GM21737 (cell line): ENCODE measurements at regions not wholly inside any gene's neighbourhood (a gene's known extent, or its start where the extent isn't known, plus 50 kb on each side); places are given as distances from the start of the nearest gene placed in this dataset.
"Not testable (repeated sequence)": the region's sequence is repeated elsewhere in the genome, so short reads cannot be mapped to it uniquely, and the experiment has no call there.

Experiments used
- ATAC-seq: cut with Tn5 transposase; IDR thresholded peaks from one replicate; pipeline ENCODE4 v1.9.1; 2021; ENCODE audit warnings: mild to moderate bottlenecking, moderate library complexity; ENCODE audit not compliant: unreplicated experiment

DNA sequence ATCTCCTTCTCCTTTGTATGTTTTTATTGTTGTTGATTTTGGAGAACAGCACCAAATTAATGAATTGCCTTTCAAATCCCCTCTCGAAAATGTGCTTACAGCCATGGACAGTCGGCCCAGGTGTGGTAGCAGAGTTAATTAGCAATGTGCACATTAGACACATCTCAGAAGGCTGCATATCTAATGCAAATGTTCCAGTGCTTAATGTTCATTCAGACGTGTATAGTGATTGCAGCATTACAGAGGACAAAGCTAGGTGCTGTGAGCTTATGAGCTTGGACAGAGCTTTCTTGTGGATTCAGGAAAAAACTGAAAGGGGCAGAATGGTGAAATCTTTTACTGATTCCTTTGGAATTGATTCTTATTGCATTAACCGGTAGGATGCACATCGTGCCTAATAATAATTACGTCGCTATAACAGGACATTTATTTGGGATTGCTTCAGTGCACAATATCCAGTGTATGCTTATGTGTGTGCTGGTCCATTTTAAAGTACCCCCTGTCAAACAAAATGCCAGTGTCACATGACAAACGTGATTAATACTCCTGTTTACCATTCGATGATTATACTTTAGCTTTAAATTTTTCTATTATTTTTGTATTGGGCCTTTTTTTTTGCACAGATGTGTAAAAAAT, 552.9 kb upstream of the EPHA5 start:
- no peak for ATAC-seq

DNA sequence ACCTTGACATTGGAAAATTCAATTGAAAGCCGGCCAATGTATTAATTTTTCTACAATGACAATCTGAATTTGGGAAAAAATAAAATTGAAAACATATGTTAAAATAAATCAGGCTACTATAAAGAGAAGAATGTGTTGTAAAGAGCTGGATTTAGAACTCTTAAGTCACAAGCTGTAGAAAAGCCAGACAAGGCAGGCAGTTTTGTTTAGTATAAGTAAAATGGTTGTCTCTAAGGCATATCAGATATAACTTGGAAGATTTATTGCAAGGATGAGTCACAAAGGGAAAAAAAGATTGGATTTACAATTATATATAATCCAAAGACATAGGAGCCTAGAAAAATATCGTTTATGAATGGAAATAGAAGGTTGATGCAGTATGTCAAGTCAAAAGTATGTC, 549.1 kb upstream of the EPHA5 start:
- no peak for ATAC-seq

DNA sequence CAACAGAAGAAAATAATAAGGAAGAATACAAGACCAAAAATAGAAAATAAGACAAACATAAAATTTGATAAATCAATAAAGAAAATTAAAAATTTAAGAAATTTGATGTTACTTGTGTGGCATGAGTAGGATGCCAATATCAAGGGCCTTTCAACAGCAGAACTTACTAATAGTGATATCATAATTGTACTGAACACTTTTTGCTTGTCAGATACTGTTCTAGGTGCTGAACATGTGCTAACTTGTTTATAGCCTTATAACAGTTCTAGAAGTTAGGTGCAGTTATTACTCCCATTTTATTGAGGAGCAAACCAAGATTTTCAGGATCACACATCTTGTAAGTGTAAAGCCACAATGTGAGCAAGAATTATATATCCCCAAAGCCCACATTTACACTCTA, 546.0 kb upstream of the EPHA5 start:
- no peak for ATAC-seq

DNA sequence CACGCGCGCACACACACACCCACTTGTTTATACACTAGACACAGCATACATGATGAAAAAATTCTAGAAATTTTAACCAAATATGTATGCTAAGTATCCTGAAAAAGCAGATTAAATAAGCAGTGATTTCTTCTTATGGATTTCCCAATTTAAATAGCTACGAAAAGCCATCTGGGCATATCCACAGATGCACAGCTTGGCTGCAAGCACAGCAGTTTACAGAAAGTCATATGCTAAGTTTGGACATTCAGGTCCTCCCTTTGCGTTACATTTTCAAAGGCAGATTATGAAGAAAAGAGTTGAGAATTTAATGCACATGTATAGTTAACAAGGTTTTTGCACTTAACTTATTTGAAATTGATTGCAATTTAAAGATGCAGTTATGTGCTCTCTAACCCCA, 542.2 kb upstream of the EPHA5 start:
- ATAC-seq: no peak

DNA sequence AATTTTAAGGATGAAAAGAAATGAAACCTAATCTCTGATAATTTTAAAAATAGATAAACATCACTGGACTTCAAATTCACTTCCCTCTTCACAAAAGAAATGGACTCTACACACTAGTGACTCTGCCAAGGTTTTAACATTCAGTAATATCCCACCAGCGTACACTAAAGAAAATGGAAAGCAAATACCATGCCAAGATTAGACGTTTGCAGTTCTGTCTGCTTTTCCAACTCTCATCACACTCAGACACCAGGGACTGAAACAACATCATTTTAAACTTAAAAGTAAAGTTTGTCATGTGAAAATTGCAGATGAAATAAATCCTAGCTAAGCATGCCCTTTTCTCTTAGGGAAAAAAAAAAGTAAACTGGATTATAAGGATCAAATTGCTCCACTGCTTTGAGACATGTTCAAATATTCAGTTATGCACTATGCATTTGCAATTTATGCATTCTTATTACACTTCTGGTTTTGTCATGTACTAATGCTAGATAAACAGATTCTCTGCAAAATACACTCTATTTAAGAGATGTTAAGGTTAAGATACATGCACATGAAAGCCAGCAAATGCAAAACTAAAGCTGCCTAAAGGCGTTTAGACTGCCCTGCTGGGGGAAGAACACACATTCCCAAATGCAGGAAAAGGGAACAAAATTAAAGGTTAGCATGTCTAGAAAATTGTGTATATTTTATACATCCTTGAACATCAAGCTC, 534.4 kb upstream of the EPHA5 start:
- ATAC-seq: no peak

DNA sequence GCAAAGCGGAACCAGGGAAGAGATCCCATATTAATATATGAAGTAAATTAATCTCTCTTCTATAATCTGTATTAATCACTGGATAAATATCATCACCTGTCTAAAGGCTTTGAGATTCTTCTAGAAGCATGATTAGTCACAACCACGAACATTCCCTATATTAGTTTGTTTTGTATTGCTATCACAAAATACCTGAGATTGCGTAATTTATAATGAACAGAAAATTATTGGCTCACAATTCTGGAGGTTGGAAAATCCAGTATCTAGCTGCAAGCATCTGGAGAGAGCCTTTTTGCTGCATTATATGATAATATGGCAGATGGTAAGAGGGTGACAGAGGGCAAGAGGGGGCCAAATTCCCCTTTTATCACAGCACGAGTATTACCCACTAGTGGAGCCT, 532.6 kb upstream of the EPHA5 start:
- ATAC-seq: no peak

DNA sequence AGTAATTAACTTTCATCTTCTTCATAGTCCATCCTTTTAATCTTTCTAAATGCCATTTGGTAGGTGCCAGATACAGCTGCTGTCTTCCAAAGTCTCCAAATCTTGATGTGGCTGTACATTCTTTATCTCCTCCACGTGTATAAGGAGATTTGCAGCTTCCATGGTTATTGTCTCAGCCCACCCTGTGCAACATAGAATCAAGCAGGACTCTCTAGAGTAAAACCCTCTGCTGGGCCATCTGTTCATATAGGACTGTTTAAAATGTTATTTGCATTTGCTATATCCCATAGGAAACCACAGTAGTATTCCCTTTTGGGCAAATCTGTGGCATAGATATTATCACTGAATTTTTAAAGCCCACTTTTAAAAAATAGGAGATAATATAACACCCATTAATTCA, 527.2 kb upstream of the EPHA5 start:
- ATAC-seq: no peak

DNA sequence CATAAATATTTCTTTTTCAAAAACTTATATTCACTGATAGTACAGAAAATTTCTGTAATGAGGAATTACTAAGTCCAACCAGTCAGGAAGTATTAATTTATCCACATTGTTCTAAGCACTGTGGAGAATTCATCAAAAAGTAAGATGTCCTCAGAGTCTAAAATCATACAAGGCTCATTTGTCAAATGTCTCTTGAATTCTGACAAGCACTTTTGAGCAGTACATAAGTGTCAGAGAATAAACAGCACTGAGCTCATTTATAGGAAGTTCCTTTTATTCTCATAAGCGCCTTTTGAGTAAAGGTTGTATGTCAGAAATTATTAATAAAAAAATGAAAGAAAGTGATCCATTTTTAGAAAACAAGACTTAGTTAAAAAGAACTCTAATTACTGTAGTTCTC, 523.2 kb upstream of the EPHA5 start:
- no peak for ATAC-seq

DNA sequence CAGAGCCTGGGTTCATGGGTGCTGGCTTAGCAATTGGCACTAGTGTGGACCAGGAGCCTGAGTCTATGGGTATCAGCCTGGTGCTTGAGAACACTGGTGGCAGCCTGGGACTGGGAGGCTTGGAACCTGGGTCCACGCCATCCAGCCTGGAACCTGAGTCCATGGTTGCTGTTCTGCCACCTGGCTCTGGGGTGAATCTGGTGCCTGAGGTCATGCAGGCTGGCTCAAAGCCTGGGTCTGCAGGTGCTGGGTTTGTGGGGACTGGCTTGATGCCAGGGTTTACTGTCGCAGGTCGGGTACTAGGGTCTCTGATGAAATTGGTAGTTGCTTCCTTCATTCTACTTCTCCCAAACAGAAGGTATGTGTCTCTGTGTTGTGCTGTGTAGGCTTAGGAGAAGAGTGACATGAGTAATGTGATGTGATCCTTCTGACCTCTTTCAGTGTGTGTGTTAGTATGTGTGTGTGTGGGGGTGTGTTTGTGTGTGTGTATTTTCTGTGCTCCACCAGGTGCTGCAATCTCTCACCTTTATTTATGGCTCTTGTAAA, 517.0 kb upstream of the EPHA5 start:
- no peak for ATAC-seq

DNA sequence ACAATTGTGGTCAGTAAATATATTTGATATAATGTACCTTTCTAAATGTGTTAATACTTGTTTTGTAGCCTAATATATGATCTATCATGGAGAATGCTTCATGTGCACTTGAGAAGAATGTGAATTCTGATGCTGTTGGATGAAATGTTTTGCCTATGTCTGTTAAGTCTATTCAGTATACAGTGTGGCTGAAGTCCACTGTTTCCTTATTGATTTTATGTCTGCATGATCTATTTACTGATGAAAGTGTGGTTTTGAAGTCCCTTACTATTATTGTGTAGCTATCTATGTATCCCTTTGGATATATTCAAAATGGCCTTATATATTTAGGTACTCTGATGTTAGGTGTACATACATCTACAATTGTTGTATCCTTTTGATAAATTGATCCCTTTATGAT, 515.8 kb upstream of the EPHA5 start:
- ATAC-seq: no peak

DNA sequence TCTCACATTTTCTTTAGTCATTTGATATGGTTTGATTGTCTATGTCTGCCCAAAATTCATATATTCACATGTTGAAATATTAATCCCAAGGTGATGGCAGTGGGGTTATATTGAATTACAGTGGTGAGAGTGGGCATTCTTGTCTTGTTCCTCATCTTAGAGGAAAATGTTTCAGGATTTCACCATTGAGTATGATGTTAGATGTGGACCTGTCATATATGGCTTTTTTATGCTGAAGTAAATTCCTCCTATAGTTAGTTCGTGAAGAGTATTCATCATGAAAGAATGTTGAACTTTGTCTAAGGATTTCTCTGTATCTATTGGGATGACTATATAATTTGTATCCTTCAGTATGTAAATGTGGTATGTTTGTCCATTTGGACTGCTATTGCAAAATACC, 512.3 kb upstream of the EPHA5 start:
- ATAC-seq: no peak

DNA sequence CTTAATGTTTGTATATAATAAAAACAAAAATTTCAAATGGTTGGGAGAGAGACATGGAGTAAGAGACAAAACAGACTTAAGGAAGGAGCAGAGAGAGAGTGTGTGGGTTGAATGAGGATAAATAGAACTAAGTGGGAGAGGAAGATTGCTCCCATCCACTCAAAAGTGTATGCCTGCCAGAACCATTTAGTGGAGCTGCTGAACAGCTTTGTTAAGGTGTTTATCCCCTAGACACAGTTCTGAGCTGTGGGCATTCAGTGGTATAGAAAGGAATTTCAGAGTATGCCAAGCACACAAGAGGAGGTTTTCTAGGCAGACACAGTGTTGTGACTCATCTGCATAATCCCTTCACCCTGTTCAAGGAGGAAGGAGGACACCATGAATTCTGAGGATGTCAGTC, 508.6 kb upstream of the EPHA5 start:
- ATAC-seq: no peak

DNA sequence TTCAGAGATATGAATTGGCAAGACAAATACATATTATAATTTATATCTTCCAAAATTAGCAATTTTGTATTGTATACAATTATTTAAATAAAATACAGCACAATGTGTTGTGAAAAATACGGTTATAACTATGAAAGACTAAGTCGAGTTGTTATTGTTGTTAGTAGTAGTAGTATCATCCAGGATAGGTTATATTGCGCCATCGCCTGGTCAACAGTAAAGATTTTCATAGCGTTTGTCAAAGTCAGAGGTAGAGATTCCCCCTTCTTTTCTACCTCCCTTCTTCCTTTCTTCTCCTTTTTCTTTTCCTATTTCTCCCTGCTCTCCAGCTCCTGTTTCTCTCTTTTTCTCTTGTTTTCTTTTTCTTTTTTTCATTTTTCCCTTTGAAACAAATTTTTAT, 499.1 kb upstream of the EPHA5 start:
- no peak for ATAC-seq

DNA sequence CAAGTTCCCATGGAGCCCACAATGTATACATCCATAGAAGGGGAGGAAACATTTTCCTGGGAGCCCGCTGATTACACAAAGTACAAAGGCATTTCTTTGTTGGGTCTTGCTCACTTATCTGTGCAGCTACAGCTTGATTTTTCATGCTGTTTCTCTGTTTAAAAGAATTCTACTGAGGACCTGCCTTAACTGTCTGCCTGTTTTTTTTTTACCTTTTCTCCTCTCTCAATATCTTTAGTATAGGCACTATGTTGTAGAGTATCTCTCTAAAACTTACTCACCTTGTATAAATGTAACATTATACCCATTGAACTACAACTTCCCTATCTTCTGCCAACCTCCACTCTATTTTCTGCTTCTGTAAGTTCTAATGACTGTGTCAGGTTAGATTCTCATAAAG, 494.6 kb upstream of the EPHA5 start:
- ATAC-seq: no peak

DNA sequence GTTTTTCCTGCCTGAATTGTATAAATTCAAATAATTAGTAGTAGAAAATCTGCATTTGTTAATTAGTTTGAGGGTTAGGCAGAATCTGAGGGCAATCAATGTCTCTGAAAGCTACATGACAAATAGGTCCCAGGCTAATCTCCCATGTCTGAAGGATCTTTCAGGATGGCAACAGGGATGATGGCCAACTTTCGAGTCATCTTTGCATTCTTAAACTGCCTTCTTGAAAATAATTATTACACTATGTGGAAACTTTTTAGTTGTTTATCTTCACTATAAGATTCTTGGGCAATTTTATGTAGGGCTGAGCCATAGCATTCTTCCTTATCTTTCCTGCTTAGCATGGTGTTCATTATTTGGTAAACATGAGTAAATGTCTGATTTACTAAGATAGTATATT, 490.3 kb upstream of the EPHA5 start:
- ATAC-seq: no peak

DNA sequence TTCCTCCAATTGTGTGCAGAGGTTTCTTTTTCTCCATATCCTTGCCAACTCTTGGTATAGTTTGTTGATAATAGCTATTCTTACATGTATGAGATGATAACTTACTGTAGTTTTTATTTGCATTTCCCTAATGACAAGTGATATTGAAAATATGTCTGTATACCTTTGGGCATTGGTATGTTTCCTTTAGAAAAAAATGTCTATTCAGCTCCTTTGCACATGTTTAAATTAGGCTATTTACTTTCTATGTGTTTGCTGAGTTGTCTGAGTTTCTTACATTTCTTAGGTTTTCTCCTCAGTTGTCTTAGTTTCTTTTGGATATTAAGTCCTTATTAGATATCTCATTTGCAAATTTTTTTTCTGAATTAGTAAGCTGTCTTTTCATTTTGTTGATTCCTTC, 487.3 kb upstream of the EPHA5 start:
- ATAC-seq: no peak

DNA sequence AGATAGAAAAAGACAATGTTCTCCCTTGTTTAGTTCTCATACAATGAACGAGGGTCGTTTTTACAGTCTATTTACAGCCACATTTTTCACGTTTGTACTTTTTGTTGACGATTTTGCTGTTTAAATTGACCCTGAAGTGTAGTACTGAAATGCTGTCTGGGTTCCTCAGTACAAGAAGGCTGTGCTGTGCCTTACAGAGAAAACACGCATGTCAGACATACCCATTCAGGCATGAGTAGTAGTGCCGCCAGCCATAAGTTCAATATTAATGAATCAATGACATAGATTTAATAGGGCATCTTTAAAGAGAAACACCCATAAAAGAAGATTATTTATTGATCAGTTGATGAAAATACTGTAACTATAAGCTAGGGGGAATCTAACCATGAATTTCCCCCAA, 459.8 kb upstream of the EPHA5 start:
- ATAC-seq: no peak

DNA sequence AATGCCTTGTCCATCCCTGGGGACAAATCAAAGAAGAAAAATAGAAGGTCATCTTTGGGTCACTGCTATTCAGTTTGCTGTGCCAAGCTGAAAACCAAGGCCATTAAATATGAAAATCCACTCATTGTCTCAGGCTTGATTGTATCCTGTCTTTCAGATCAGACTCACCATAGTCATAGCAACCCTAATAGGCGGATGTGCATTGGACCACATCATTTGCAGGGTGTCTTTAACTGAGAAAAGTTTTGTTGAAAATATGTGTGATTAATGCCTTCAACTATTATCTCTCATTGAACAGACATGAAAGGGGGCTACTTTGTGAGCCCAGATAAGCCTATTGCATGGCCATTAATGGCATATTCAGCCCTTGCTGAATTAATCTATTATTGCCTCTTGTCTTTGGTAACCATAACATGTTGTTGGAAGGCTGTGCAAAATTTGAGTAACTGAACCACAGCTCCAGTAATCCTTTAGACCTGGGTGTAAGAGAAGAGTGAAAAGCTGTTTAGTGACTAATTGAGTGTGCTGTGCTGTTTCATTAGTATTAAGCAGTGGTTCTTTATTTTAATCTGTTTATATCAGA, 453.6 kb upstream of the EPHA5 start:
- no peak for ATAC-seq

DNA sequence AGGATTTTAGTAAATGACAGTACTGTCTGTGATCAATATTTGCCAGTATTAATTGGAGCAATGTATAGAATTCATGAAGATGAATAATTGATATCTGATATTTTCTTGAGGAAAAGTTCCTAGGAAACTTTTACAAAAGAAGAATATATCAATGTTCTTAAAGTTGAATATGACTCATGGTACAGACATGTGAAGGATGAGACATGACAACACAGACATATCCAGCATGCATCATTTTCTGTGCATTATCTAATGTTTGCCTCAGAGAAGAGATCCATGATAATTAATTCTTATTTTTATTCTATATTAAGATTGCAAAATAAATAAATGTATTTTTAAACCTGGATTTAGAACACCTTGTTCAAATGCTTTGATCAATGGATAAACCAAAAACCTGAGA, 452.9 kb upstream of the EPHA5 start:
- ATAC-seq: no peak

DNA sequence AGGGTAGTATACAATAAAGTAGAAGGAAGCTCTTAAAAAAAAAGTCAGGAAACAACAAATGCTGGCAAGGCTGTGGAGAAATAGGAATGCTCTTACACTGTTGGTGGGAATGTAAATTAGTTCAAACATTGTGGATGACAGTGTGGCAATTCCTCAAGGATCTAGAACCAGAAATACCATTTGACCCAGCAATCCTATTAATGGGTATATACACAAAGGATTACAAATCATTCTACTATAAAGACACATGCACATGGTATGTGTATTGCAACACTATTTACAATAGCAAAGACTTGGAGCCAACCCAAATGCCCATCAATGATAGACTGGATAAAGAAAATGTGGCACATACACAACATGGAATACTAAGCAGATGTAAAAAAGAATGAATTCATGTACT, 444.9 kb upstream of the EPHA5 start:
- not testable (repeated sequence) for ATAC-seq

DNA sequence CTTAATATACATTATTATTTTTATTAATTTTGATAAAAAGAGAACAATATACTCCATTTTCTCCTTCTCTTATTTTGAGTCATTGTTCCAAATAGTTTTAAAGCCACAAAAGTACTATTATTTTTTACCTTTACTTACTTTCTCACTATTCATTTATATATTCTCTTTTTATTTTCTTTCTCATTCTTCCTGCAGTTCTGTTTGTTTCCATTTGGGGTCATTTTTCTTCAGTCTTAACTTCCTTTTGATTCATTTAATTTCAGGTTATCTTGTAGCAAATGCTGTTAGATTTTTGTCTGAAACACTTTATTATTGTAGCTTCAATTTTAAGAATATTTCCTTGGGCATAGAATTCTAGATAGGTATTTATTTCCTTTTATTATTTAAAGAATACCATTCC, 438.6 kb upstream of the EPHA5 start:
- no peak for ATAC-seq

DNA sequence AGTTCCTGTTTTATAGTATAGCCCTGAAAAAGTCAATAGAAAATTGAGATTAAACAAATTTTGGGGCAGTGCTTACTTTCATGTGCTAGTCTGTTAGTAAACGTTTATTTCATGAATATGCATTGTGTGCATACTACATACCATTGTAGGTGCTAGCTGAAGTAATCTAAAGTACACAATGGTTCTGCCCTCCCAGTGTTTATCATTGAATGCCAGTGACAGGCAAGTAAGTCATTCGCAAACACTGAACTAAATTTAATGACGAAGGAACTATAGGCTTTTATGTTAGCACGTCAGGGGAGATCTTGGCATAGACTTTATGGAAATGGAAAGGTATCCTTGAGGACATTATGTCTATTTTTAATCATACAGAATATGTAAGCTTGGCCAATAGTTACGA, 426.9 kb upstream of the EPHA5 start:
- no peak for ATAC-seq
